Lower lobe of right lung (tissue), 2 donors: ENCODE measurements at regions not wholly inside any gene's neighbourhood (a gene's known extent, or its start where the extent isn't known, plus 50 kb on each side); places are given as distances from the start of the nearest gene placed in this dataset.

ENCODE experiments used
- ATAC-seq, 2 donors: fragments of 200-7000 bp; cut with Tn5 transposase; one replicate each; pipeline ENCODE4 v1.9.1; 2020 to 2022; ENCODE audit warnings: mild to moderate bottlenecking in 2 of 2, moderate library complexity in 2 of 2
- DNase-seq: peaks from one replicate; pipeline ENCODE4 v3.0.0-alpha.2; 2020
- H3K27ac ChIP-seq: fragments of 200-600 bp; one replicate; pipeline ENCODE4 v1.8.0; 2022
- H3K27me3 ChIP-seq: fragments of 200-600 bp; one replicate; pipeline ENCODE4 v1.8.0; 2022; ENCODE audit warnings: low read depth
- H3K36me3 ChIP-seq: fragments of 200-600 bp; one replicate; pipeline ENCODE4 v1.8.0; 2022; ENCODE audit warnings: mild to moderate bottlenecking
- H3K4me1 ChIP-seq: fragments of 200-600 bp; one replicate; pipeline ENCODE4 v1.8.0; 2022
- H3K4me3 ChIP-seq: fragments of 200-600 bp; one replicate; pipeline ENCODE4 v1.8.0; 2022; ENCODE audit warnings: mild to moderate bottlenecking
- H3K9me3 ChIP-seq: fragments of 200-600 bp; one replicate; pipeline ENCODE4 v1.8.0; 2022
- intact Hi-C: fragments of 100-400 bp; cut with DNase I; formaldehyde crosslinking; loops from one replicate; pipeline ENCODE4 v1.11.0; 2022
- TF ChIP-seq, protein P1 (sequence below): fragments of 200-600 bp; IDR thresholded peaks from one replicate; pipeline ENCODE4 v1.8.0; 2022; ENCODE audit warnings: antibody characterized with exemption, mild to moderate bottlenecking
- donor health status: DM: no; HTN: yes; CAD: no; lungs with severe emphysema.

DNA sequence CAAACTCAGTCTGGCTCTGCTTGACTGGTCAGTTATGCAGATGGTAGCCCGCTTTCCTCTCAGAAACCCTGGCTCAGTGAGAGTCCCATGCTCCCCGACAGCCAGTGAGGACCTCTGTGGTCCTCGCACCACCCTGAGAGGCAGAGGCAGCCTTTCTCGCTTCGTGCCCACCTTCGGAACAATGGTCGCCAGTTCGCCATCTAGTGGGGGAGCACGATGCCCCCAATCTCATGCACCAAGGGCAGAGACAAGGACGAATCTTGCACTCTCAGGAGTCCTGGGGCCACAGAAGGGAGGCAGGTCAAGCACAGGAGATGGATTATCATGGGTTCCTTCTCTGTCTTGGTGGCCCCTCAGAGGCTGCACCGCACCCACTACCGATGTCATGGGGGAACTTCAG lies 75.2 kb downstream of the RHCG start:
- Histone ChIP-seq H3K27me3 (peaks cover 72% of the 10 kb centered on the region), H3K36me3 (no peaks in the 10 kb centered on the region), H3K9me3 (no peaks in the 10 kb centered on the region), H3K4me1 (no peaks in the 10 kb centered on the region), H3K4me3 (no peak overlapping the region), H3K27ac (no peak overlapping the region)
- ATAC-seq, result no peak
- no peak for DNase-seq
- TF ChIP-seq, protein P1, sequence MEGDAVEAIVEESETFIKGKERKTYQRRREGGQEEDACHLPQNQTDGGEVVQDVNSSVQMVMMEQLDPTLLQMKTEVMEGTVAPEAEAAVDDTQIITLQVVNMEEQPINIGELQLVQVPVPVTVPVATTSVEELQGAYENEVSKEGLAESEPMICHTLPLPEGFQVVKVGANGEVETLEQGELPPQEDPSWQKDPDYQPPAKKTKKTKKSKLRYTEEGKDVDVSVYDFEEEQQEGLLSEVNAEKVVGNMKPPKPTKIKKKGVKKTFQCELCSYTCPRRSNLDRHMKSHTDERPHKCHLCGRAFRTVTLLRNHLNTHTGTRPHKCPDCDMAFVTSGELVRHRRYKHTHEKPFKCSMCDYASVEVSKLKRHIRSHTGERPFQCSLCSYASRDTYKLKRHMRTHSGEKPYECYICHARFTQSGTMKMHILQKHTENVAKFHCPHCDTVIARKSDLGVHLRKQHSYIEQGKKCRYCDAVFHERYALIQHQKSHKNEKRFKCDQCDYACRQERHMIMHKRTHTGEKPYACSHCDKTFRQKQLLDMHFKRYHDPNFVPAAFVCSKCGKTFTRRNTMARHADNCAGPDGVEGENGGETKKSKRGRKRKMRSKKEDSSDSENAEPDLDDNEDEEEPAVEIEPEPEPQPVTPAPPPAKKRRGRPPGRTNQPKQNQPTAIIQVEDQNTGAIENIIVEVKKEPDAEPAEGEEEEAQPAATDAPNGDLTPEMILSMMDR, result no peak
- intact Hi-C loops, result no loop called here

DNA sequence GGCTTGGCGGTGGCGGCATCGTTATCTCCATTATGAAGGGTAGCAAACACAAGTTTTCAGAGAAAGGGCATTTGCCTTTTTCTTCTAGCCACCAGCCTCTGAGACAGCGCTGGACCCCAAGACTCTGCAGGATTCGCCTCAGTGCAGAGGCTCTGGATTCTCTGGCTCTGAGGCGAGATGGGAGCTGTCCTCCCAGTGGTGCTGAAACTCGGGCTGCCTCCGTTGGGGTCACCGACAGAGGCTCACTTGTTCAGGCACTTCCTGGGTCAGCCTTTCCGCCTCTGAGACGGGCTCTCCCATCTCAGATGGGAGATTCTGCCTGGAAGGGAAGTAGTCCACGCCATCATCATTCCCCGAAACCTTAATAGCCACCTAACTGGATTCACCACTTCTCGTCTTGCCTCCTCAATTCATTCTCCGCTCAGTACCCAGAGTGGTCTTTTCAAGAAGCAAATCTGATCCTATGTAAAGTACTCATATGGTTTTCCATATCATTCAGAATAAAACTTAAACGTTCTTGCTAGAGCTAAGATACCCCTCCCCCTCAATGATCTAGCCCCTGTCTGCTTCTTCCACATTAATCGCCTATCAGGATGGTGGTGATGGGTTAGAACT lies 76.9 kb downstream of the RHCG start:
- H3K4me3 ChIP-seq, result no peak overlapping the region
- ATAC-seq, result no peak
- H3K27ac ChIP-seq, result no peak overlapping the region
- no peaks in the 10 kb centered on the region for H3K4me1 ChIP-seq
- intact Hi-C loops, result no loop called here
- no peaks in the 10 kb centered on the region for H3K36me3 ChIP-seq
- no peak for DNase-seq
- H3K9me3 ChIP-seq, result no peaks in the 10 kb centered on the region
- peaks cover 90% of the 10 kb centered on the region for H3K27me3 ChIP-seq
- TF ChIP-seq, protein P1, result no peak

DNA sequence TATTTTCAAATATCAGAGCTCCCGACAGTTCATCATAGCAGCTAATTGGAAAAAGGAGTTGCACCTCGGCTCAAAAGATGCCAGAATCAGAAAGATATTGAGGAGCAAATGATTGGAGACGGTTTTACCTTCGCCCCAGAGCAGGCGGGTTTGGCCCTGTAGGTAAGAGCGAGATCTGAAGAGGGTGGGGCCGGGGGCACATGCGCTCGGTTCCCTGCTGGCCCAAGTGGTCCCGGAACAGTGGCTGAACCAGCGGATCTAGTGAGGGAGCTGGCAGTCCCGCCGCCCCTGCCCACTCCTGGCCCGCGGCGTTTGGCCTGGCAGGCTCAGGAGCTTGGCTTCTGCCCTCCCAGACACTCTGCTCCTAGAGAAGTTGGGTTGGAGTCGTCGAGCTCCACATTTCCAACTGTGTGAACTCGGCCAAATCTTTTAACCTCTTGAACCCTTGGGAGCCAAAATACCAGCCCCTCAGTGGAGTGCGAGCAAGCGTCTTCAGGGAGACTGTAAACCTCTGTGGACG lies 79.1 kb downstream of the RHCG start:
- H3K27me3 ChIP-seq, result peaks cover 98% of the 10 kb centered on the region

DNA sequence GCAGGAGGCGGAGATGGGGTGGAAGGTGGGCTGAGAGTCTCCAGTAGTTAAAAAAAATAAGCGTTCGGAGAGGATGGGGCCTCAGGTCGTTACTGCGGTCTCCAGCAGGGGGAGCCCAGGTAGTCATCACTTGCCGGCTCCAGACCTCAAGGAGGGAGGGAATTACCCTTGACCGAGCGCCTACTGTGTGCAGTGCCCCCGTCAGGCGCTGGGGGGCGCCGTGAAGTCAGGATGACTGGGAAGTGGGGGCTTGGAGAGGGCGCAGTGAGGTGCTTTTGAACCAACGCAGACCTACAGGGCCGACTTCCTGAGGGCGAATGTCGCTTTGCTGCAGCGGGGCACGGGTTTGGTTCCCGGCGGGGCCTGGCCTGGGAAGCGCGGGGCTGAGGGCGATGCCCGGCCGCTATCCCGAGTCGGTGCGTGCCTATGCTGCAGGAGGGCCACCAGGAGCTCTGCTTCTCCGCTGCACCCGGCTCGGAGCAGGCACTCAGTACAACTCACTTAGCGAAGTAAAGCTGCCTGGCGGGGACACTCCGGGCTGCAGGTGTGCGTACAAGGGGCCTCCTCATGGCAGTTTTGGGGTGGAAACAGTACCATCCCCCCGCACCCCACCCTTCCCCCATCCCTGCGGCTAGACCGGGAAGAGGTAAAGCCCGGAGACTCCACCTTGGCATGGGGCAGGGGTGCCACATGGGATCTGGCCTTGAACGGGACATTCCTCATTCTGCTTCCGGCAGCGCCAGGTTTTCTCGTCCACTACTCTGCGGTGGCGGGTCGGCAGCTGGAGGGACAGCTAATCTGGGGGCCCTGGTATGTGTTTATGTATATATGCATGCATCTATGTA lies 79.8 kb downstream of the RHCG start:
- Histone ChIP-seq H3K27ac (no peak overlapping the region), H3K36me3 (no peaks in the 10 kb centered on the region), H3K4me1 (no peaks in the 10 kb centered on the region), H3K4me3 (no peak overlapping the region), H3K27me3 (peaks cover 98% of the 10 kb centered on the region), H3K9me3 (no peaks in the 10 kb centered on the region)
- peak; percentile 67 for DNase-seq
- intact Hi-C loops, result no loop called here
- TF ChIP-seq, protein P1, result peak; percentile 71
- ATAC-seq, result peak; percentile 81 to 86

More for the DNA sequence above, 79.1 kb downstream of the RHCG start:
- intact Hi-C loops, result no loop called here
- H3K27ac ChIP-seq, result no peak overlapping the region
- DNase-seq (no peak), ATAC-seq (no peak)
- no peaks in the 10 kb centered on the region for H3K36me3 ChIP-seq
- H3K9me3 ChIP-seq, result no peaks in the 10 kb centered on the region
- TF ChIP-seq, protein P1, result no peak
- no peaks in the 10 kb centered on the region for H3K4me1 ChIP-seq
- no peak overlapping the region for H3K4me3 ChIP-seq

DNA sequence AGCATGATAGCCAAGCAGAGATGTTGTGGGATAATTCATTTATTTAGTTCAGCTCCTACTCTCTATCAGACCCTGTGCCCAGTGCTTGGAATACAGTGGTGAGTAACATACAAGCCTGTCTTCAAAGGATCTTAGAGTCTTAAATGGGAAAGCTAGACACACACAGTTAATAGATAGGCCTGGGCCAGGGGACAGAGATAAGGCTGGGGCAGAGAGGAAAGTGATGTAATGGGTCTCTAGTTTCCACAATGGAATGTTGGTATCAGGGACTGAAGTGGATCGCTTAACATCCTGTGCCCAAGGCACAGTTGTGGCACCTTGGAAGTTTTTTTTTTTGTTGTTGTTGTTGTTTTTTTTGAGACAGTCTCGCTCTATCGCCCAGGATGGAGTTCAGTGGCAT lies 79.9 kb upstream of the POLG start:
- TF ChIP-seq, protein P1, result no peak
- no peaks in the 10 kb centered on the region for H3K9me3 ChIP-seq
- H3K4me3 ChIP-seq, result no peak overlapping the region
- H3K4me1 ChIP-seq, result peaks cover 2% of the 10 kb centered on the region
- no peak for ATAC-seq
- intact Hi-C loops, result no loop called here
- DNase-seq, result no peak
- peaks cover 98% of the 10 kb centered on the region for H3K27me3 ChIP-seq
- no peaks in the 10 kb centered on the region for H3K36me3 ChIP-seq
- H3K27ac ChIP-seq, result no peak overlapping the region
